HepG2 (cell line): ENCODE measurements at regions not wholly inside any gene's neighbourhood (a gene's known extent, or its start where the extent isn't known, plus 50 kb on each side); places are given as distances from the start of the nearest gene placed in this dataset.

Experiments
- ETV5 ChIP-seq: IDR thresholded peaks from 2 replicates; pipeline ENCODE4 v1.6.1; 2018; ENCODE audit warnings: missing biosample characterization, missing genetic modification reagents, inconsistent platforms, borderline replicate concordance
- HOMEZ ChIP-seq: IDR thresholded peaks from 2 replicates; pipeline ENCODE4 v1.6.1; 2016; ENCODE audit warnings: low read depth
- SAFB2 ChIP-seq: sonication (generic); formaldehyde crosslinking; IDR thresholded peaks from 2 replicates; pipeline ENCODE4 v1.5.1; 2020; ENCODE audit warnings: missing genetic modification reagents, low read depth, mild to moderate bottlenecking, borderline replicate concordance
- SKIL ChIP-seq: sonication (generic); formaldehyde crosslinking; IDR thresholded peaks from 2 replicates; pipeline ENCODE4 v1.8.0; 2022; ENCODE audit warnings: missing genetic modification reagents, mild to moderate bottlenecking, moderate library complexity, borderline replicate concordance
- SMAD1 ChIP-seq: sonication (generic); formaldehyde crosslinking; IDR thresholded peaks from 2 replicates; pipeline ENCODE4 v1.4.0; 2020; ENCODE audit warnings: missing genetic modification reagents, low read depth, mild to moderate bottlenecking, borderline replicate concordance
- SOX13 ChIP-seq, 3 experiments: fragments of 450-650 bp in 1 of 3; sonication (generic) in 1 of 3; formaldehyde crosslinking in 1 of 3; IDR thresholded peaks in 2 of 3; conservative IDR thresholded peaks in 1 of 3; 2 replicates each; pipeline versions ENCODE4 v1.5.0 to v1.6.1; 2016 to 2020; ENCODE audit warnings: antibody characterized with exemption in 1 of 3, mild to moderate bottlenecking in 1 of 3, missing compliant biosample characterization in 1 of 3, missing genetic modification reagents in 1 of 3, moderate library complexity in 1 of 3
- YEATS2 ChIP-seq: sonication (generic); formaldehyde crosslinking; IDR thresholded peaks from 2 replicates; pipeline ENCODE4 v1.4.0; 2020; ENCODE audit warnings: missing genetic modification reagents, borderline replicate concordance
- ZFY ChIP-seq: sonication (generic); formaldehyde crosslinking; IDR thresholded peaks from 2 replicates; pipeline ENCODE4 v1.4.0; 2020; ENCODE audit warnings: missing genetic modification reagents
- ZNF382 ChIP-seq: sonication (generic); formaldehyde crosslinking; IDR thresholded peaks from 2 replicates; pipeline ENCODE4 v1.5.0; 2020; ENCODE audit warnings: missing genetic modification reagents, mild to moderate bottlenecking, borderline replicate concordance
- ZNF558 ChIP-seq: sonication (generic); formaldehyde crosslinking; IDR thresholded peaks from 2 replicates; pipeline ENCODE4 v1.9.0; 2022; ENCODE audit warnings: mild to moderate bottlenecking, missing genetic modification reagents, borderline replicate concordance
- ZNF567 ChIP-seq: sonication (generic); formaldehyde crosslinking; IDR thresholded peaks from 2 replicates; pipeline ENCODE4 v1.8.1; 2023; ENCODE audit warnings: mild to moderate bottlenecking, missing genetic modification reagents, borderline replicate concordance
- ZNF614 ChIP-seq: IDR thresholded peaks from 2 replicates; pipeline ENCODE4 v1.6.1; 2018; ENCODE audit warnings: missing biosample characterization, missing genetic modification reagents, inconsistent platforms, borderline replicate concordance
- ZNF670 ChIP-seq: sonication (generic); formaldehyde crosslinking; IDR thresholded peaks from 2 replicates; pipeline ENCODE4 v1.8.0; 2022; ENCODE audit warnings: mild to moderate bottlenecking, missing genetic modification reagents, borderline replicate concordance
- TF ChIP-seq, protein P1 (sequence below): sonication (generic); formaldehyde crosslinking; IDR thresholded peaks from 2 replicates; pipeline ENCODE4 v1.4.0; 2020; ENCODE audit warnings: missing genetic modification reagents

GRCh38 chr16:72455743-72456659 is 284.0 kb upstream of the PMFBP1 start (continued):
- TF ChIP-seq, protein P1, sequence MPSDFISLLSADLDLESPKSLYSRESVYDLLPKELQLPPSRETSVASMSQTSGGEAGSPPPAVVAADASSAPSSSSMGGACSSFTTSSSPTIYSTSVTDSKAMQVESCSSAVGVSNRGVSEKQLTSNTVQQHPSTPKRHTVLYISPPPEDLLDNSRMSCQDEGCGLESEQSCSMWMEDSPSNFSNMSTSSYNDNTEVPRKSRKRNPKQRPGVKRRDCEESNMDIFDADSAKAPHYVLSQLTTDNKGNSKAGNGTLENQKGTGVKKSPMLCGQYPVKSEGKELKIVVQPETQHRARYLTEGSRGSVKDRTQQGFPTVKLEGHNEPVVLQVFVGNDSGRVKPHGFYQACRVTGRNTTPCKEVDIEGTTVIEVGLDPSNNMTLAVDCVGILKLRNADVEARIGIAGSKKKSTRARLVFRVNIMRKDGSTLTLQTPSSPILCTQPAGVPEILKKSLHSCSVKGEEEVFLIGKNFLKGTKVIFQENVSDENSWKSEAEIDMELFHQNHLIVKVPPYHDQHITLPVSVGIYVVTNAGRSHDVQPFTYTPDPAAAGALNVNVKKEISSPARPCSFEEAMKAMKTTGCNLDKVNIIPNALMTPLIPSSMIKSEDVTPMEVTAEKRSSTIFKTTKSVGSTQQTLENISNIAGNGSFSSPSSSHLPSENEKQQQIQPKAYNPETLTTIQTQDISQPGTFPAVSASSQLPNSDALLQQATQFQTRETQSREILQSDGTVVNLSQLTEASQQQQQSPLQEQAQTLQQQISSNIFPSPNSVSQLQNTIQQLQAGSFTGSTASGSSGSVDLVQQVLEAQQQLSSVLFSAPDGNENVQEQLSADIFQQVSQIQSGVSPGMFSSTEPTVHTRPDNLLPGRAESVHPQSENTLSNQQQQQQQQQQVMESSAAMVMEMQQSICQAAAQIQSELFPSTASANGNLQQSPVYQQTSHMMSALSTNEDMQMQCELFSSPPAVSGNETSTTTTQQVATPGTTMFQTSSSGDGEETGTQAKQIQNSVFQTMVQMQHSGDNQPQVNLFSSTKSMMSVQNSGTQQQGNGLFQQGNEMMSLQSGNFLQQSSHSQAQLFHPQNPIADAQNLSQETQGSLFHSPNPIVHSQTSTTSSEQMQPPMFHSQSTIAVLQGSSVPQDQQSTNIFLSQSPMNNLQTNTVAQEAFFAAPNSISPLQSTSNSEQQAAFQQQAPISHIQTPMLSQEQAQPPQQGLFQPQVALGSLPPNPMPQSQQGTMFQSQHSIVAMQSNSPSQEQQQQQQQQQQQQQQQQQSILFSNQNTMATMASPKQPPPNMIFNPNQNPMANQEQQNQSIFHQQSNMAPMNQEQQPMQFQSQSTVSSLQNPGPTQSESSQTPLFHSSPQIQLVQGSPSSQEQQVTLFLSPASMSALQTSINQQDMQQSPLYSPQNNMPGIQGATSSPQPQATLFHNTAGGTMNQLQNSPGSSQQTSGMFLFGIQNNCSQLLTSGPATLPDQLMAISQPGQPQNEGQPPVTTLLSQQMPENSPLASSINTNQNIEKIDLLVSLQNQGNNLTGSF (CRISPR knock-in tag), result no peak
- TF ChIP-seq SKIL (no peak), ETV5 (CRISPR knock-in tag) (peak; percentile 39), ZNF382 (CRISPR knock-in tag) (no peak), ZNF558 (CRISPR knock-in tag) (no peak), SAFB2 (CRISPR knock-in tag) (no peak), HOMEZ (CRISPR knock-in tag) (peak; percentile 94), YEATS2 (CRISPR knock-in tag) (peak; percentile 23; the same call in 1 of the 2 replicates), SOX13 (IDR thresholded peaks at IDR 0.05) (peak; percentile 84; the same call in 1 of the 2 replicates), SOX13 (CRISPR knock-in tag; conservative IDR thresholded peaks at IDR 0.05 in 1 of 2, IDR thresholded peaks at IDR 0.05 in 1 of 2) (peak in 1 of 2 experiments; percentile 99; a peak in 2 of 4 replicates), ZNF567 (CRISPR knock-in tag) (0 out of 2 replicates have a peak, but pooled peaks have one; percentile 33), SMAD1 (no peak), ZNF614 (CRISPR knock-in tag) (peak; percentile 65; the same call in 1 of the 2 replicates), ZNF670 (CRISPR knock-in tag) (peak; percentile 83; the same call in 1 of the 2 replicates), ZFY (CRISPR knock-in tag) (peak; percentile 57; the same call in 1 of the 2 replicates)
